ENCODE measurements at regions not wholly inside any gene's neighbourhood (a gene's known extent, or its start where the extent isn't known, plus 50 kb on each side); places are given as distances from the start of the nearest gene placed in this dataset.

- no peaks in the 10 kb centered on the region for H3K36me3 ChIP-seq (ENCODE audit: control insufficient read depth, insufficient read depth, low read length)
- H3K4me1 ChIP-seq (ENCODE audit: control insufficient read depth, insufficient read depth, low read length, poor library complexity, severe bottlenecking): no peaks in the 10 kb centered on the region
- no peak for ATAC-seq (ENCODE audit: low read depth in 2 of 2)
- peaks cover 0 to 3% (median 0%) of the 10 kb centered on the region in 7 donors for H3K9me3 Mint-ChIP-seq
- no peak overlapping the region for H3K27ac Mint-ChIP-seq
- no peak for DNase-seq
- no peaks in the 10 kb centered on the region for H3K27me3 ChIP-seq (ENCODE audit: control insufficient read depth, insufficient read depth, low read length)
- no peaks in the 10 kb centered on the region for H3K4me1 Mint-ChIP-seq
- no peaks in the 10 kb centered on the region for H3K9me3 ChIP-seq (ENCODE audit: control insufficient read depth in 2 of 2, low read length in 2 of 2)
- no peaks in the 10 kb centered on the region for H3K36me3 Mint-ChIP-seq
- H3K27ac ChIP-seq (ENCODE audit: insufficient read depth, low read length, poor library complexity, severe bottlenecking): no peak overlapping the region
- no peaks in the 10 kb centered on the region for H3K27me3 Mint-ChIP-seq
- H3K4me3 ChIP-seq (ENCODE audit: low read depth, low read length): no peak overlapping the region
- no peak overlapping the region for H3K4me3 Mint-ChIP-seq
Observed at GRCh38 chr10:91724933-91725332, 73.3 kb upstream of the TNKS2 start.

GRCh38 chr10:91713461-91714072 is 80.7 kb upstream of the PPP1R3C start:
- H3K27ac Mint-ChIP-seq: no peak overlapping the region
- peaks cover 28% of the 10 kb centered on the region for H3K27me3 Mint-ChIP-seq
- H3K27ac ChIP-seq (ENCODE audit: insufficient read depth, low read length, poor library complexity, severe bottlenecking): no peak overlapping the region
- H3K9me3 ChIP-seq (ENCODE audit: control insufficient read depth in 2 of 2, low read length in 2 of 2): no peaks in the 10 kb centered on the region
- no peaks in the 10 kb centered on the region for H3K4me1 ChIP-seq (ENCODE audit: control insufficient read depth, insufficient read depth, low read length, poor library complexity, severe bottlenecking)
- H3K36me3 Mint-ChIP-seq: no peaks in the 10 kb centered on the region
- DNase-seq (no peak), ATAC-seq (ENCODE audit: low read depth in 2 of 2) (no peak)
- H3K4me3 ChIP-seq (ENCODE audit: low read depth, low read length): no peak overlapping the region
- H3K36me3 ChIP-seq (ENCODE audit: control insufficient read depth, insufficient read depth, low read length): no peaks in the 10 kb centered on the region
- H3K4me3 Mint-ChIP-seq: no peak overlapping the region
- H3K27me3 ChIP-seq (ENCODE audit: control insufficient read depth, insufficient read depth, low read length): peaks cover 7% of the 10 kb centered on the region
- H3K9me3 Mint-ChIP-seq: peaks cover 0 to 4% (median 0%) of the 10 kb centered on the region in 7 donors
- no peaks in the 10 kb centered on the region for H3K4me1 Mint-ChIP-seq

GRCh38 chr10:91711885-91712680 is 79.2 kb upstream of the PPP1R3C start:
- no peaks in the 10 kb centered on the region for H3K4me1 Mint-ChIP-seq
- peaks cover 33% of the 10 kb centered on the region for H3K27me3 Mint-ChIP-seq
- no peak overlapping the region for H3K4me3 Mint-ChIP-seq
- peaks cover 14% of the 10 kb centered on the region for H3K27me3 ChIP-seq (ENCODE audit: control insufficient read depth, insufficient read depth, low read length)
- no peaks in the 10 kb centered on the region for H3K4me1 ChIP-seq (ENCODE audit: control insufficient read depth, insufficient read depth, low read length, poor library complexity, severe bottlenecking)
- no peaks in the 10 kb centered on the region for H3K36me3 ChIP-seq (ENCODE audit: control insufficient read depth, insufficient read depth, low read length)
- ATAC-seq (ENCODE audit: low read depth in 2 of 2): no peak
- H3K27ac Mint-ChIP-seq: no peak overlapping the region
- H3K4me3 ChIP-seq (ENCODE audit: low read depth, low read length): no peak overlapping the region
- H3K9me3 Mint-ChIP-seq: peaks cover 0 to 4% (median 0%) of the 10 kb centered on the region in 7 donors
- H3K9me3 ChIP-seq (ENCODE audit: control insufficient read depth in 2 of 2, low read length in 2 of 2): no peaks in the 10 kb centered on the region
- H3K36me3 Mint-ChIP-seq: no peaks in the 10 kb centered on the region
- H3K27ac ChIP-seq (ENCODE audit: insufficient read depth, low read length, poor library complexity, severe bottlenecking): no peak overlapping the region
- no peak for DNase-seq

DNA sequence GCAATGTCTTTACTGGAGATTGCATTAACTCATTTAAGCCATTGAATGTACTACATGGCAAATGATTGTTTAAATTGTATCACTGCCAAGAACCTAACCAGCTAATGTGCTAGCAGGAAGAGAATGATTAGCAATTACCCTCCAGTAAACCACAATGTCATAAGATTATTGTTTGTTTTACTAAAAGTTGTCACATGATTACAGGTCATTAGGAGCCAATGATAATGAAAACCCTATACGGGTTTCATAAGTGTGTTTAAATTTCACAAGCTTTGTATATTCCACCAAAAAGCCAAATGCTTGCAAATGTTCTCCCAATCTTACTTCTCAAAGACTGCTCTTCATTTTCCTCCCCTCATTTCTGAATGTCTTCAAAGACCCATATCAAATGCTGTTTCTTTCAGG is 76.5 kb upstream of the PPP1R3C start:
- Histone ChIP-seq H3K27ac (ENCODE audit: insufficient read depth, low read length, poor library complexity, severe bottlenecking) (no peak overlapping the region), H3K27me3 (ENCODE audit: control insufficient read depth, insufficient read depth, low read length) (peaks cover 13% of the 10 kb centered on the region), H3K4me3 (ENCODE audit: low read depth, low read length) (no peak overlapping the region), H3K36me3 (ENCODE audit: control insufficient read depth, insufficient read depth, low read length) (no peaks in the 10 kb centered on the region), H3K4me1 (ENCODE audit: control insufficient read depth, insufficient read depth, low read length, poor library complexity, severe bottlenecking) (no peaks in the 10 kb centered on the region), H3K9me3 (ENCODE audit: control insufficient read depth in 2 of 2, low read length in 2 of 2) (no peaks in the 10 kb centered on the region)
- Mint-ChIP-seq H3K36me3 (no peaks in the 10 kb centered on the region), H3K27me3 (peaks cover 37% of the 10 kb centered on the region), H3K9me3 (peaks cover 0 to 4% (median 0%) of the 10 kb centered on the region in 7 donors), H3K4me3 (no peak overlapping the region), H3K27ac (no peak overlapping the region), H3K4me1 (no peaks in the 10 kb centered on the region)
- ATAC-seq (ENCODE audit: low read depth in 2 of 2) (no peak), DNase-seq (no peak)

GRCh38 chr10:91708174-91708861 is 75.4 kb upstream of the PPP1R3C start:
- no peaks in the 10 kb centered on the region for H3K4me1 Mint-ChIP-seq
- H3K27ac Mint-ChIP-seq: no peak overlapping the region
- H3K27me3 Mint-ChIP-seq: peaks cover 43% of the 10 kb centered on the region
- H3K9me3 Mint-ChIP-seq: peaks cover 0 to 4% (median 0%) of the 10 kb centered on the region in 7 donors
- Histone ChIP-seq H3K36me3 (ENCODE audit: control insufficient read depth, insufficient read depth, low read length) (no peaks in the 10 kb centered on the region), H3K9me3 (ENCODE audit: control insufficient read depth in 2 of 2, low read length in 2 of 2) (no peaks in the 10 kb centered on the region), H3K27me3 (ENCODE audit: control insufficient read depth, insufficient read depth, low read length) (peaks cover 13% of the 10 kb centered on the region), H3K4me1 (ENCODE audit: control insufficient read depth, insufficient read depth, low read length, poor library complexity, severe bottlenecking) (no peaks in the 10 kb centered on the region), H3K4me3 (ENCODE audit: low read depth, low read length) (no peak overlapping the region), H3K27ac (ENCODE audit: insufficient read depth, low read length, poor library complexity, severe bottlenecking) (no peak overlapping the region)
- no peak for DNase-seq
- ATAC-seq (ENCODE audit: low read depth in 2 of 2): no peak
- no peak overlapping the region for H3K4me3 Mint-ChIP-seq
- H3K36me3 Mint-ChIP-seq: no peaks in the 10 kb centered on the region

- Histone ChIP-seq H3K4me1 (ENCODE audit: control insufficient read depth, insufficient read depth, low read length, poor library complexity, severe bottlenecking) (no peaks in the 10 kb centered on the region), H3K36me3 (ENCODE audit: control insufficient read depth, insufficient read depth, low read length) (no peaks in the 10 kb centered on the region), H3K4me3 (ENCODE audit: low read depth, low read length) (no peak overlapping the region), H3K27ac (ENCODE audit: insufficient read depth, low read length, poor library complexity, severe bottlenecking) (no peak overlapping the region), H3K9me3 (ENCODE audit: control insufficient read depth in 2 of 2, low read length in 2 of 2) (no peaks in the 10 kb centered on the region), H3K27me3 (ENCODE audit: control insufficient read depth, insufficient read depth, low read length) (peaks cover 13% of the 10 kb centered on the region)
- no peaks in the 10 kb centered on the region for H3K36me3 Mint-ChIP-seq
- H3K4me1 Mint-ChIP-seq: no peaks in the 10 kb centered on the region
- DNase-seq (no peak), ATAC-seq (ENCODE audit: low read depth in 2 of 2) (no peak)
- no peak overlapping the region for H3K27ac Mint-ChIP-seq
- peaks cover 0 to 4% (median 0%) of the 10 kb centered on the region in 7 donors for H3K9me3 Mint-ChIP-seq
- H3K4me3 Mint-ChIP-seq: no peak overlapping the region
- H3K27me3 Mint-ChIP-seq: peaks cover 43% of the 10 kb centered on the region
Observed at GRCh38 chr10:91707236-91707635, 74.4 kb upstream of the PPP1R3C start.

DNA sequence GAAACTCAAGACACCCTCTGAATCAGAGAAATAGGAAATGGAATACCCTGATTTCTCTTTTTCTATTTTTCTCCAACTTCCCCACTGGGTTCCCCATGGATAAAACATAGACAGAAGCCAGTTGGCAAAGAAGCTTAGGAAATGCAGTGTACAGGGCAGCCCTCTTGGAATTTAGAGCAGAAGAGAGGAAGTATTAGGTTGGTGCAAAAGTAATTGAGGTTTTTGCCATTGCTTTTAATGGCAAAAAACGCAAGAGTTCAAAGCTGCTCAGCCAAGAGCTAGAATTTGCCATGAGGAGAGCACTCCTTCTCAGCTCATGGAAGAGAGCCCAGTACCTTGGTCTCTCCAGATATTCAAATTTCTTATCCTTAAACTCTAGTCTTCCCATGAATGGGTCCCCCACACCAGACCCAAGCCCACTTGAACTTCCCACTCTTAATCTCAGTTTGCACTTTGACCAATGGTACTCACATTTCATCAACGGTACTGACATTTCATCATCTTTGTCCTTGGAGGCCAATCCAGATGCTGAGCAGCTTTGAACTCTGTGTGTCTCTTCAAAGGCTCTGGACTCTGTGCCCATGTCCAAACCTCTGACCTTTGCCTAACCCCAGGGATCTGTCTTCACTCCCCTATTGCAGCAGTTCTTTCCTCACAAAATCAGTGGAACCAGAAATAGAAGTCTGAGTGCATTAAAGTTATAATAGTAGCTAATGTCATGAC is 73.2 kb upstream of the PPP1R3C start:
- ATAC-seq (ENCODE audit: low read depth in 2 of 2) (no peak), DNase-seq (no peak)
- H3K27me3 ChIP-seq (ENCODE audit: control insufficient read depth, insufficient read depth, low read length): peaks cover 11% of the 10 kb centered on the region
- Mint-ChIP-seq H3K4me1 (no peaks in the 10 kb centered on the region), H3K9me3 (peaks cover 0 to 4% (median 0%) of the 10 kb centered on the region in 7 donors), H3K4me3 (no peak overlapping the region), H3K27ac (no peak overlapping the region), H3K36me3 (no peaks in the 10 kb centered on the region), H3K27me3 (peaks cover 38% of the 10 kb centered on the region)
- H3K4me3 ChIP-seq (ENCODE audit: low read depth, low read length): no peak overlapping the region
- no peaks in the 10 kb centered on the region for H3K4me1 ChIP-seq (ENCODE audit: control insufficient read depth, insufficient read depth, low read length, poor library complexity, severe bottlenecking)
- H3K9me3 ChIP-seq (ENCODE audit: control insufficient read depth in 2 of 2, low read length in 2 of 2): no peaks in the 10 kb centered on the region
- no peak overlapping the region for H3K27ac ChIP-seq (ENCODE audit: insufficient read depth, low read length, poor library complexity, severe bottlenecking)
- no peaks in the 10 kb centered on the region for H3K36me3 ChIP-seq (ENCODE audit: control insufficient read depth, insufficient read depth, low read length)

Measured in CD4-positive, CD25-positive, alpha-beta regulatory T cell (primary cell).